Testis (tissue), 2 donors: ENCODE measurements at regions not wholly inside any gene's neighbourhood (a gene's known extent, or its start where the extent isn't known, plus 50 kb on each side); places are given as distances from the start of the nearest gene placed in this dataset.

ENCODE experiments used
- CTCF ChIP-seq, 3 experiments: fragments of 450-650 bp in 2 of 3; fragments of 200-600 bp in 1 of 3; sonication (generic) in 1 of 3; IDR thresholded peaks; one replicate each; pipeline ENCODE4 v1.5.1; 2016 to 2019; ENCODE audit warnings: antibody characterized with exemption in 3 of 3, mild to moderate bottlenecking in 2 of 3, moderate library complexity in 1 of 3
- POLR2A ChIP-seq: fragments of 450-650 bp; IDR thresholded peaks from one replicate; pipeline ENCODE4 v1.6.1; 2017; ENCODE audit warnings: antibody characterized with exemption, mild to moderate bottlenecking, moderate library complexity

- TF ChIP-seq POLR2A: no peak
- TF ChIP-seq CTCF (IDR thresholded peaks at IDR 0.05): no peak
Measured at GRCh38 chr12:65720136-65721130, 103.8 kb upstream of the HMGA2 start.
